Astrocyte of the cerebellum (primary cell): ENCODE measurements at regions not wholly inside any gene's neighbourhood (a gene's known extent, or its start where the extent isn't known, plus 50 kb on each side); places are given as distances from the start of the nearest gene placed in this dataset.
A peak's percentile ranks its signal among the peaks of the same experiment; 100 is the strongest.

ENCODE experiments used
- DNase-seq: peaks from one replicate; pipeline ENCODE4 v3.0.0-alpha.2; 2011; ENCODE audit warnings: low read depth
- H3K4me3 ChIP-seq: 2 replicates; pipeline ENCODE4 v1.5.1; 2011; ENCODE audit warnings: mild to moderate bottlenecking, low read depth, low read length, moderate library complexity
- CTCF ChIP-seq: IDR thresholded peaks from 2 replicates; pipeline ENCODE4 v1.5.1; 2012; ENCODE audit warnings: low read length, low read depth, moderate library complexity, mild to moderate bottlenecking; ENCODE audit errors: missing control alignments
- in situ Hi-C: cut with HindIII; loops from 2 replicates; pipeline ENCODE4 v1.10.0; 2017; ENCODE audit warnings: low sequenced_read_pairs

- no peak for DNase-seq
- no peak overlapping the region for H3K4me3 ChIP-seq
- TF ChIP-seq CTCF = no peak
- in situ Hi-C loops = no loop called here
Measured at GRCh38 chr3:103624271-103624670, 1189.5 kb downstream of the ZPLD1 start.

GRCh38 chr3:103629391-103629790 is 1194.6 kb downstream of the ZPLD1 start:
- no peak for TF ChIP-seq CTCF
- in situ Hi-C loops = no loop called here
- DNase-seq = no peak
- H3K4me3 ChIP-seq = no peak overlapping the region

GRCh38 chr3:103644450-103644849 is 1209.6 kb downstream of the ZPLD1 start:
- in situ Hi-C loops = no loop called here
- no peak for TF ChIP-seq CTCF
- no peak overlapping the region for H3K4me3 ChIP-seq
- peak; percentile 24 for DNase-seq

- TF ChIP-seq CTCF = no peak
- no peak overlapping the region for H3K4me3 ChIP-seq
- in situ Hi-C loops = no loop called here
- DNase-seq = no peak
Measured at GRCh38 chr3:103653996-103654395, 1219.2 kb downstream of the ZPLD1 start.

- in situ Hi-C loops = no loop called here
- no peak overlapping the region for H3K4me3 ChIP-seq
- DNase-seq = no peak
- no peak for TF ChIP-seq CTCF
Measured at GRCh38 chr3:103657756-103658155, 1222.9 kb downstream of the ZPLD1 start.

- no peak for DNase-seq
- no peak overlapping the region for H3K4me3 ChIP-seq
- TF ChIP-seq CTCF = no peak
- in situ Hi-C loops = no loop called here
Measured at GRCh38 chr3:103660810-103661209, 1226.0 kb downstream of the ZPLD1 start.

- H3K4me3 ChIP-seq = no peak overlapping the region
- DNase-seq = no peak
- no peak for TF ChIP-seq CTCF
- in situ Hi-C loops = no loop called here
Measured at GRCh38 chr3:103662591-103662990, 1227.8 kb downstream of the ZPLD1 start.
